Left lobe of liver (tissue), 2 donors: ENCODE measurements at regions not wholly inside any gene's neighbourhood (a gene's known extent, or its start where the extent isn't known, plus 50 kb on each side); places are given as distances from the start of the nearest gene placed in this dataset.
"Not testable (repeated sequence)": the region's sequence is repeated elsewhere in the genome, so short reads cannot be mapped to it uniquely, and the experiment has no call there.

ENCODE experiments used
- ATAC-seq: fragments of 200-7000 bp; cut with Tn5 transposase; one replicate; pipeline ENCODE4 v1.9.1; 2020; ENCODE audit warnings: mild to moderate bottlenecking, moderate library complexity
- DNase-seq: peaks from one replicate; pipeline ENCODE4 v3.0.0-alpha.2; 2020; ENCODE audit warnings: low spot score
- donor health status: DM: no; HTN: no; CAD: no; lungs with moderate emphysema.
- donor health status: DM: no; HTN: yes; CAD: no.

DNA sequence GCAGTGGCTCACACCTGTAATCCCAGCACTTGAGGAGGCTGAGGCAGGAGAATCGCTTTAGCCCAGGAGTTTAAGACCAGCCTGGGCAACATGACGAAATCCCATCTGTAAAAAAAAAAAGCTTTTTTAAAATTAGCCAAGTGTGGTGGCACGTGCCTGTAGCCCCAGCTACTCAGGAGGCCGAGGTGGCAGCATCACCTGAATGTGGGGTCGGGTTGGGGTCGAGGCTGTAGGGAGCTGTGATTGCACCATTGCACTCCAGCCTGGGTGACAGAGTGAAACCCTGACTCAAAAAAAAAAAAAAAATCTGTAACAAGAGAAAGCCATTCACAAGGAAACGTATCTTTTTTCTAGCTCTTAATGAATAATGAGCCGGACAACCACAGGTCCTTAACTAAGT, 74.7 kb upstream of the DLG1 start:
- ATAC-seq (no peak), DNase-seq (no peak)

GRCh38 chr3:197372047-197372661, 73.7 kb upstream of the DLG1 start:
- ATAC-seq (no peak), DNase-seq (no peak)

- ATAC-seq: no peak
Measured at GRCh38 chr3:197371591-197372046, 73.2 kb upstream of the DLG1 start.

DNA sequence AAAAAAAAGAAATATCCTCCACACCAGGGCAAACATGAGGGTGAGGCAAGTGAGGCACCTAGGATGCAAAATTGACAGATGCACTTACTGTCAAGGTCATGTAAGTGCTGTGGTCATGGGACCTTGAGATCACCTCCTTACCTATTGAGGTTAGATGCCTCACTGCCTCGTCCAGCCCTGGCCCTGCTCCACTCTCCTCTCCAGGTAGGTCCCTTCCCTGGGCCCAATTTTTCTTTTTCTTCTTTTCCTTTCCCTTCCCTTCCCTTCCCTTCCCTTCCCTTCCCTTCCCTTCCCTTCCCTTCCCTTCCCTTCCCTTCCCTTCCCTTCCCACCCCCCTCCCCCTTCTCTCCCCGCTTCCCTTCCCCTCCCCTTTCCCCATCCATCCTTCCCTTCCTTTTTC, 71.1 kb upstream of the DLG1 start:
- DNase-seq: no peak
- ATAC-seq: no peak

More at GRCh38 chr3:197371591-197372046, 73.2 kb upstream of the DLG1 start:
- DNase-seq: no peak

DNA sequence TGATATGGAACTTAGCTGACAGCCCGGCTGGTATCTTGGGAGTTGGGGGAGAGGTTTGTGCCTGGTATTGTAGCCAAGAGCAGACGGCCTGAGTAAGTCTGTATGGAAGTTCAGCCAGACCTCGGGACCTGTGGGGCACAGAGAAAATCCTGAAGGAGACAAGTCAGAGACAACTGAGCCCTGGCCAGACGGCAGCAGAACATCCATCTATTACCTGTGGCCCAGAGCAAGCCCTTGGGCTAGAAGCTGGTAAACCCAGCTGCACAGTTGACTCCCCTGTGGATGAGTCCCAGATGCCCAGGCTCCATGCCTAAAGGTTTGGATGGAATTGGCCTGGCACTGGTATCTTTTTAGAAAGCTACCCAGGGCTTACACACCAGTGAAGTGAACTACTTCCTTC, 70.4 kb upstream of the DLG1 start:
- ATAC-seq: no peak
- no peak for DNase-seq

DNA sequence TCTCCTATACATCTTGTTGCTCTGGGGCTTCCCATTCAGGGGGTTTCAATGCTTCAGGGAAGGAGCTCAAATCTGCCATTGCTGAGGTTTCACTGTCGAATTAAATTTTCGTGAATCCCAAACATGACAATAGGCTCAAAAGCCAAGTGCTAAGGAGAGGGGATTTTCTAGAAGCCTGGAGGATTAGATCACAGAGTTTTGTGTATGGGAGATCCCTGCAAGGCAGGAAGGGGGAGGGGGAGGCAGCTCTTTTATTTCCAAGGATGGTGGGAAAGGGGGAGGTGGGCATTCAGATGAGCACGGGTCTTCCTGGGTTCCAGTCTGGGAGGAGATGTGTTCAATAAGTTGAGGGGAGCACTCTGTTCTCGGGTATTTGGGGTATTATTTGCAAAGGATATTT, 69.9 kb upstream of the DLG1 start:
- ATAC-seq: no peak
- DNase-seq: no peak

DNA sequence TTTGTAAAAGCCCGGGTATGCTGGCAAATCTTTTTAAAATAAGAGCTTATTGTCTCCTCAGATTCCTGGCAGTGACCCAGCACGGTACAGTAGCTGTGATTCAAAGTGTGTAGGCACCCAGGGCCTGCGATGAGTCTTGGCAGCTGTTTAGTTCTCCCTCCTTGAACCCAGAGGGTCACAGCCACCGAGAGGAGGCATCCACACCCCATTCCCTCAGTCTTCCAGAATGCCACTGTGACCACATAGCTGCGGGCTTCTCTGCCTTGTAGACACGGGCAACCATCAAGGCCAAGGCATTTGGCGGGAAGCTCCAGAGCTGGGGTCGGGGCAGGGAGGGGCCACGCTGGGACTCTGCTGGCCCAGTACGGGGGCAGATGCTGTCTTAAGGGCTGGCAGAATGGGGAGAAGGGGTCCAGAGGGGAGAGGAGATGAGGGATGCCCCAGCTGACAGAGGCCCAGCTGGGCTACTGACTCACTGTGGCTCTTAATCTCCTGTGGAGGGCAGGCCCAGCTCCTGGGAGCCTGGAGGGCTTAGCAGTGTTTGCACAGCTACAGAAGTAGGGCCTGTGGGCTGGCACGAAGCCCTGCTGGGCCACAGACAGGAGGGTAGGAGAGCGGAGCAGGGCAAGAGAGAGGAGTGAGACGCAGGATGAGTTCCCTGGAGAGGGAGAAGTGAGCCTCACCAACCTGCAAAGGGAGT, 68.8 kb upstream of the DLG1 start:
- ATAC-seq: no peak

DNA sequence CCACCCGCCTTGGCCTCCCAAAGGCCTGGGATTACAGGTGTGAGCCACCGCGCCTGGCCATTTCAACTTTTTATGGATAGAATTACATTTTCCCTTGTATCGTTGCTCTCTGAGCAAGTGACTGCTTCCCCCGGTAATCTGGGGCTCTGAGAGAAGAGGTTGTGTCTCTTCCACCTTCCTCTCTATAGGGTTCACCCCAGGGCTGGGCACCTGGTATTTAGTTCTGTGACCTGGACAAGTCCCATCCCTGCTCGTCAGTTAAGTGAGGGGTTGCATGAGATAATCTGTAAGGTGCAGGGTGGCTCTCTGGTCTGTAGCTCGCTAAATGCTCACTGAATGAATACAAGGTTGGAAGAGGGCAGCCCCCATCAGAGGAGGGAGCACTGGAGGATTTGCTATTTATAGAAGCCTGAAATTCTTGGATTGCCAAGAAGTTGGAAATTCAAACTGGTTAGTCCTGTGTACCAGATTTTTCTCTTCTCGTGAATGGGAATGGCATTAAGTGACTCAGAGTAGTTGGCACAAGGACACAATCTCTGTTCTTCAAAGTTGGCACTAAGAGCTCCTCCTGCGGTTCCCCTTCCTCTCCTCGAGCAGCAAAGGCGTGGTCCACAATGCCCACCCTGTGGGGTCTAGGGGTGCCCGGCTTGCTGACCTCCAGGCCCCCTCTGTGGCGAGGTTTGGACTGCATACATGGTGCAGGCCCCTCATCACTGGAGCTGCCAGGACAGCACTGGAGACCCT, 68.1 kb upstream of the DLG1 start:
- ATAC-seq (no peak), DNase-seq (peak; percentile 34)

More for the DNA sequence above, 68.8 kb upstream of the DLG1 start:
- DNase-seq: peak; percentile 33

- no peak for ATAC-seq
- no peak for DNase-seq
Measured at GRCh38 chr3:197365586-197365985, 67.2 kb upstream of the DLG1 start.

- DNase-seq (no peak), ATAC-seq (no peak)
Measured at GRCh38 chr3:197364410-197365071, 66.1 kb upstream of the DLG1 start.

- DNase-seq (no peak), ATAC-seq (no peak)
Measured at GRCh38 chr3:197363553-197364409, 65.4 kb upstream of the DLG1 start.

GRCh38 chr3:197362081-197362480, 63.7 kb upstream of the DLG1 start:
- DNase-seq (no peak), ATAC-seq (no peak)

GRCh38 chr3:197360095-197360494, 61.7 kb upstream of the DLG1 start:
- not testable (repeated sequence) for ATAC-seq, DNase-seq

DNA sequence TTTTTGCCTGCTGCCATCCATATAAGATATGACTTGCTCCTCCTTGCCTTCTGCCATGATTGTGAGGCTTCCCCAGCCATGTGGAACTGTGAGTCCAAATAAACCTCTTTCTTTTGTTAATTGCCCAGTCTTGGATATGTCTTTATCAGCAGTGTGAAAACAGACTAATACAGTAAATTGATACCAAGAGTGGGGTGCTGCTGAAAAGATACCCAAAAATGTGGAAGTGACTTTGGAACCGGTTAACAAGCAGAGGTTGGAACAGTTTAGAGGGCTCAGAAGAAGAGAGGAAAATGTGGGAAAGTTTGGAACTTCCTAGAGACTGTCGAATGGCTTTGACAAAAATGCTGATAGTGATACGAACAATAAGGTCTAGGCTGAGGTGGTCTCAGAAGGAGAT, 61.1 kb upstream of the DLG1 start:
- not testable (repeated sequence) for ATAC-seq

GRCh38 chr3:197356741-197357140, 58.3 kb upstream of the DLG1 start:
- ATAC-seq: no peak

More for the DNA sequence above, 61.1 kb upstream of the DLG1 start:
- DNase-seq: not testable (repeated sequence)

DNA sequence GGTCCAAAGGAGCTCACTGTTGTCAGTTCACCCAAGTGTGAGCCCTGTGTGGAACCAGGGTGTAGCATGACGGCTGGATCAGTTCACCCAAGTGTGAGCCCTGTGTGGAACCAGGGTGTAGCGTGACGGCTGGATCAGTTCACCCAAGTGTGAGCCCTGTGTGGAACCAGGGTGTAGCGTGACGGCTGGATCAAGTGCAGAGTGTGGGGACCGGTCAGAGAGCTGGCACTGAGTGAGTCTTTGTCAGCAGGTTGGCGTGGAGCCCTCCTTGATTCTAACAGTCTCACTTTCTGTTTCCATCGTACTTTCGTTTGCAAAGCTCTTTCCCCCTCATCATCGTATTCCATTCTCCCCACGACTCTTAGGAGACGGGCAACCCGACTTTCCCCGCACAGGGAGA, 57.9 kb upstream of the DLG1 start:
- DNase-seq (peak; percentile 53), ATAC-seq (peak; percentile 86)

More at GRCh38 chr3:197356741-197357140, 58.3 kb upstream of the DLG1 start:
- no peak for DNase-seq

DNA sequence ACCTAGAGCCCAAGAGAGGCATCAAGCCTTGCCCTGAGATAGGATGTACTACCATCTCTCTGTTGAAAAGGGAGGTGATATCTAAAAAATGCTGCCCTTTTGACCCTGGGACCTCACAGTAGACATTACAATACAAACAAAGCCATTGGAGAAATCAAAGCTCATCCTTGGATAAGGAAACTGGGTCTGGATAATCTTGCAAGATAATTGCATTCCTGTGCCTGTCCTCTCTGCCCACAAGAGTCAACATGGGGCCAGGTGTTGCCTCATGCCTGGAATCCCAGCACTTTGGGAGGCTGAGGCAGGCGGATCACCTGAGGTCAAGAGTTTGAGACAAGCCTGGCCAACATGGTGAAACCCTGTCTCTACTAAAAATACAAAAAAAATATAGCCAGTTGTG, 57.3 kb upstream of the DLG1 start:
- ATAC-seq: no peak
- no peak for DNase-seq

GRCh38 chr3:197354568-197355001, 56.2 kb upstream of the DLG1 start:
- ATAC-seq: no peak
- DNase-seq: no peak

DNA sequence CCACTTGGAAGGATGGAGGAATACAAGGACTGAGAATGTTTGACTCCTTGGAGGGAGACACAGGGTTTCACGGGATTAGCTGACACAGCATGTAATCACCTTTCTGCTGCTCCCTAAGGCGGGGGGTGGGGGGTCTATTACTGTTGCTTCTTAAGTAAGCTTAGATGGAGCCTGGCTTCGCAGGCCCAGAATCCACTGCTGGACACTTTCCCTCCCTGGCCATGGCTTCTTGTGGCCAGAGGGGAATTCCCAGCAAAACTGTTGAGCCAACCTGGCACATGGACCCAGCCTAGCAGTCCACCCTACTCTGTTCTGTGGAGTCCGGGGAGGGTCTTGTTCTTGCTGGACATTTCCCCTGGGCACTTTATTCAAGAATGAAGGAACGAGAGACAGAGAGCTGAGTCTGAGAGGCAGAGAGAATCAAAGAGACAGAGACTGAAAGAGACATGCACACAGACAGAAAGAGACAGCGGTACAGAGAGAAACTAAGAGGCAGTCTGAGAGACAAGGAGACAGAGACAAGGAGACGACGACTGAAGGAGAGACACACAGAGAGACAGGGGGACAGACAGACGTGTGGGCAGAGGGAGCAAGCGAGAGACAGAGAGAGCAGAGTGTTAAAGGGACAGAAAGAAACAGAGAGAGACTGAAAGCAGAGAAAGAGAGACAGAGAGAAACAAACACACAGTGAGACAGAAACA, 55.6 kb upstream of the DLG1 start:
- DNase-seq (no peak), ATAC-seq (no peak)
